Breast epithelium (tissue), 4 donors: ENCODE measurements at regions not wholly inside any gene's neighbourhood (a gene's known extent, or its start where the extent isn't known, plus 50 kb on each side); places are given as distances from the start of the nearest gene placed in this dataset.

Source experiments
- DNase-seq, 2 donors: peaks; one replicate each; pipeline ENCODE4 v3.0.0-alpha.2; 2019; ENCODE audit warnings: low spot score in 2 of 2
- H3K27ac ChIP-seq, 2 donors: fragments of 200-600 bp; sonication (generic) in 1 of 2; one replicate each; pipeline ENCODE4 v1.5.1; 2016 to 2019; ENCODE audit warnings: mild to moderate bottlenecking in 1 of 2
- H3K27me3 ChIP-seq, 2 donors: fragments of 200-600 bp; sonication (generic) in 1 of 2; one replicate each; pipeline versions ENCODE4 v1.5.1 to v1.6.0; 2017 to 2019; ENCODE audit warnings: control low read depth in 1 of 2, mild to moderate bottlenecking in 1 of 2
- H3K36me3 ChIP-seq: fragments of 200-600 bp; one replicate; pipeline ENCODE4 v1.5.1; 2019
- H3K4me1 ChIP-seq, 2 donors: fragments of 200-600 bp; sonication (generic); one replicate each; pipeline ENCODE4 v1.5.1; 2016 to 2019; ENCODE audit warnings: control low read depth in 1 of 2
- H3K4me3 ChIP-seq, 3 donors: fragments of 200-600 bp; sonication (generic); 1 replicate in 2 of 3; 2 replicates in 1 of 3; pipeline ENCODE4 v1.5.1; 2016 to 2019; ENCODE audit warnings: mild to moderate bottlenecking in 3 of 3, moderate library complexity in 2 of 3
- H3K9me3 ChIP-seq, 2 donors: fragments of 200-600 bp; sonication (generic) in 1 of 2; one replicate each; pipeline ENCODE4 v1.5.1; 2016 to 2019; ENCODE audit warnings: control low read depth in 1 of 2
- POLR2A ChIP-seq: fragments of 450-650 bp; IDR thresholded peaks from one replicate; pipeline ENCODE4 v1.6.1; 2016; ENCODE audit warnings: antibody characterized with exemption, mild to moderate bottlenecking, moderate library complexity
- POLR2AphosphoS5 ChIP-seq, 3 donors: sonication (generic); formaldehyde crosslinking; IDR thresholded peaks; one replicate each; pipeline ENCODE4 v1.6.1; 2017; ENCODE audit warnings: antibody characterized with exemption in 3 of 3
- intact Hi-C: fragments of 100-400 bp; cut with DNase I; formaldehyde crosslinking; loops from one replicate; pipeline ENCODE4 v1.15.1; 2023; ENCODE audit warnings: low total_unique reads
- TF ChIP-seq, protein P1 (sequence below), 3 donors: fragments of 450-650 bp; IDR thresholded peaks; one replicate each; pipeline ENCODE4 v1.5.1; 2016 to 2017; ENCODE audit warnings: antibody characterized with exemption in 3 of 3, mild to moderate bottlenecking in 3 of 3, moderate library complexity in 3 of 3

DNA sequence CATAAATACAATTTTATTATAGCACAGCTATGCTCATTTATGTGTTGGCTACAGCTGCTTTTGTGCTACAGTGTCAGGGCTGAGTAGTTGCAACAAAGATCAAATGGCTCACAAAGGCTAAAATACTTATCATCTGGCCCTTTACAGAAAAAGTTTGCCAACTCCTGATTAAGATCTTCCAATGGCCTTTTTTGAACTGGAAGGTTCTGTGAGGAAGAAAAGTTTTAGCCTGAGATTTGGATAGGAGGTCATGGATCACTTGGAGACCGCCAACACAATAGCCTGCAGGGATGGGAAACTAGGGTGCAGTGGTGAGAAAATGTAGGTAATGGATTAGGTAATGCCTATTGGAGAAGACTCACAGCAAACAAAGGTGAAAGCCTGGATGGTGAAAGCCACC, 169.8 kb downstream of the NOC3L start:
- no peak overlapping the region for H3K27ac ChIP-seq
- no peak for DNase-seq
- H3K4me1 ChIP-seq, result no peaks in the 10 kb centered on the region
- H3K27me3 ChIP-seq, result no peaks in the 10 kb centered on the region
- H3K4me3 ChIP-seq, result no peak overlapping the region
- TF ChIP-seq, protein P1, sequence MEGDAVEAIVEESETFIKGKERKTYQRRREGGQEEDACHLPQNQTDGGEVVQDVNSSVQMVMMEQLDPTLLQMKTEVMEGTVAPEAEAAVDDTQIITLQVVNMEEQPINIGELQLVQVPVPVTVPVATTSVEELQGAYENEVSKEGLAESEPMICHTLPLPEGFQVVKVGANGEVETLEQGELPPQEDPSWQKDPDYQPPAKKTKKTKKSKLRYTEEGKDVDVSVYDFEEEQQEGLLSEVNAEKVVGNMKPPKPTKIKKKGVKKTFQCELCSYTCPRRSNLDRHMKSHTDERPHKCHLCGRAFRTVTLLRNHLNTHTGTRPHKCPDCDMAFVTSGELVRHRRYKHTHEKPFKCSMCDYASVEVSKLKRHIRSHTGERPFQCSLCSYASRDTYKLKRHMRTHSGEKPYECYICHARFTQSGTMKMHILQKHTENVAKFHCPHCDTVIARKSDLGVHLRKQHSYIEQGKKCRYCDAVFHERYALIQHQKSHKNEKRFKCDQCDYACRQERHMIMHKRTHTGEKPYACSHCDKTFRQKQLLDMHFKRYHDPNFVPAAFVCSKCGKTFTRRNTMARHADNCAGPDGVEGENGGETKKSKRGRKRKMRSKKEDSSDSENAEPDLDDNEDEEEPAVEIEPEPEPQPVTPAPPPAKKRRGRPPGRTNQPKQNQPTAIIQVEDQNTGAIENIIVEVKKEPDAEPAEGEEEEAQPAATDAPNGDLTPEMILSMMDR (IDR thresholded peaks at IDR 0.05), result no peak
- TF ChIP-seq POLR2A (no peak), POLR2AphosphoS5 (IDR thresholded peaks at IDR 0.05) (no peak)
- no peaks in the 10 kb centered on the region for H3K36me3 ChIP-seq
- no peaks in the 10 kb centered on the region for H3K9me3 ChIP-seq
- intact Hi-C loops, result no loop called here

DNA sequence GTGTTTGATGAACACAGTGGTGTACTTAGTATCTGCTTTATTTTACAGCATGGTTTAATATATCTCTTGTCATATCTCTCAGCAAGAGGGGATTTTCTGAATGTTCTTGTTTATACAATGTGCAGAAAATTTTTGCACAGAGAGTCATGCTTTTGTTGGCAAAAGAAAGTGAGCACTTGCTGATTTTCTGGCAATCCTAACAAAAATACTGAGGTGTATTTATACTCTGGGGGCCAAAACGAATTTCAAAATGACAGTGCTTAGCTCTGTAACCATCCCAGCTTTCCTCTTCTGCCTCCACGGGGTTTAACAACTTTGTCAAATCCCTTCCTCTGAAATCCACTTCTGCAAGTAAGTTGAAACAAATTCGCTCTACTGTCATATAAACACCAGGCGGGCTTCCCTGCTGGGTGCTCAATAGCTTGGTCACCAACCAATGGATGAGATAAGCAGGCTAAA, 169.2 kb downstream of the NOC3L start:
- Histone ChIP-seq H3K4me3 (no peak overlapping the region), H3K4me1 (no peaks in the 10 kb centered on the region), H3K27me3 (no peaks in the 10 kb centered on the region), H3K36me3 (no peaks in the 10 kb centered on the region), H3K9me3 (no peaks in the 10 kb centered on the region), H3K27ac (no peak overlapping the region)
- TF ChIP-seq, protein P1 (IDR thresholded peaks at IDR 0.05), result no peak
- TF ChIP-seq POLR2AphosphoS5 (IDR thresholded peaks at IDR 0.05), result no peak
- no peak for TF ChIP-seq POLR2A
- intact Hi-C loops, result no loop called here
- DNase-seq, result no peak

DNA sequence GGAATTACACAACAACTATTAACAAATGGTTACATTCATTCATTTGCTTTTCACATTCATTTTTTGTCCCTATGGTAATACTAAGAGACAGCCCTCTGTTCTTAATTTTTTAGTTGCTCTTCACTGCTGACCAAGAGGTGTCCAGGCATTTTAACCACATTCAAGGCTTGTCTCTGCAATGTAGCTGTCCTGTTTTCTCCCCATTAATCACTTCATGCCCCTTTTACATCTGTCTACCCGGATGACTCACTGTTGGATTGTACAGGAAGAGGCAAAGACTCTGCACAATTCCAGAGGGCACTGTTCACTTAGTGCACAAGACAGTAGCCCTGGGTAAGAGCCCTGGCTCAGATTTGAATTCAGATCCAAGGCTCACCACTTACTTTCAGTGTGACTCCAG, 168.5 kb downstream of the NOC3L start:
- no peaks in the 10 kb centered on the region for H3K4me1 ChIP-seq
- H3K27me3 ChIP-seq, result no peaks in the 10 kb centered on the region
- TF ChIP-seq POLR2A (no peak), POLR2AphosphoS5 (IDR thresholded peaks at IDR 0.05) (no peak)
- TF ChIP-seq, protein P1 (IDR thresholded peaks at IDR 0.05), result no peak
- H3K36me3 ChIP-seq, result no peaks in the 10 kb centered on the region
- intact Hi-C loops, result no loop called here
- H3K4me3 ChIP-seq, result no peak overlapping the region
- no peak for DNase-seq
- H3K9me3 ChIP-seq, result no peaks in the 10 kb centered on the region
- H3K27ac ChIP-seq, result no peak overlapping the region

DNA sequence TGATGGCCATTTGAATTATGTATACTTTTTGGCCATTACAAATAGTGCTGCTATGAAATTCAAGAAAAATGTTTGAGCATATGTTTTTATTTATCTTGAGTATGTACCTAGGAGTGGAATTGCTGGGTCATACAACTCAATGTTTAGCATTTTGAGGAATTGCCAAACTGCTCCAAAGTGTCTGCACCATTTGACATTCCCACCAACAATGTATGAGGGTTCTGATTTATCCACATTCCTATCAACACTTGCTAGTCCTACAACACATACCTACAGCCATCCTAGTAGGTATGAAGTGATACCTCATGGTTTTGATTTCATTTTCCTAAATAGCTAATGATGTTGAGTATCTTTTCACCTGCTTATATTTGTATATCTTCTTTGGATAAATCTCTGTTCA, 165.5 kb downstream of the NOC3L start:
- TF ChIP-seq POLR2A (no peak), POLR2AphosphoS5 (IDR thresholded peaks at IDR 0.05) (no peak)
- TF ChIP-seq, protein P1 (IDR thresholded peaks at IDR 0.05), result no peak
- no peak for DNase-seq
- no peak overlapping the region for H3K4me3 ChIP-seq
- no peaks in the 10 kb centered on the region for H3K36me3 ChIP-seq
- H3K27me3 ChIP-seq, result no peaks in the 10 kb centered on the region
- H3K9me3 ChIP-seq, result no peaks in the 10 kb centered on the region
- no peaks in the 10 kb centered on the region for H3K4me1 ChIP-seq
- intact Hi-C loops, result no loop called here
- no peak overlapping the region for H3K27ac ChIP-seq

- Histone ChIP-seq H3K9me3 (no peaks in the 10 kb centered on the region), H3K36me3 (no peaks in the 10 kb centered on the region), H3K4me3 (no peak overlapping the region), H3K27me3 (no peaks in the 10 kb centered on the region), H3K27ac (no peak overlapping the region), H3K4me1 (no peaks in the 10 kb centered on the region)
- no peak for DNase-seq
- intact Hi-C loops, result no loop called here
- TF ChIP-seq POLR2A (no peak), POLR2AphosphoS5 (IDR thresholded peaks at IDR 0.05) (no peak)
- TF ChIP-seq, protein P1 (IDR thresholded peaks at IDR 0.05), result no peak
Measured at GRCh38 chr10:94198324-94198723, 164.4 kb downstream of the NOC3L start.
